HS-5 (cell line): ENCODE measurements at regions not wholly inside any gene's neighbourhood (a gene's known extent, or its start where the extent isn't known, plus 50 kb on each side); places are given as distances from the start of the nearest gene placed in this dataset.

Source experiments
- DNase-seq: peaks from one replicate; pipeline ENCODE4 v3.0.0-alpha.2; 2012; ENCODE audit warnings: low read depth

GRCh38 chr9:97747201-97747965, 50.2 kb upstream of the XPA start:
- no peak for DNase-seq

DNA sequence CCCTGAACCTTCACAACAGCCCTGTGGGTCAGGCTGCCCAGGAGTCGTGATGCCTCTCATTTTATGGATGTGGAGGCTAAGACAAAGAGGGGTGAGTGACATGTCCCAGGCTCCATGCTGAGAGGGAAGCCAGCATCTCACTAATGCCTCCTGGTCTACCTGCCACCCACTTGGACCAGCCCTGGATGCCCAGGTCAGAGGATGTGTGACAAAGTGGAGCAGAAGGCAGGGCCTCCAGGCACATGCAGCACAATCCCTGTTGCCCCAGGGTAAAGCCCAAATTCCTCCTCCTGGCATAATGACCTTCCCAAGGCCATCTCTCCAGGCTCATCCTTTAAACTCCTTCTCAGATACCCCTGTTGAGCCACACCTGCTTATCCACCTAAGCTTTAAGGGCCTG, 51.4 kb upstream of the XPA start:
- no peak for DNase-seq

DNA sequence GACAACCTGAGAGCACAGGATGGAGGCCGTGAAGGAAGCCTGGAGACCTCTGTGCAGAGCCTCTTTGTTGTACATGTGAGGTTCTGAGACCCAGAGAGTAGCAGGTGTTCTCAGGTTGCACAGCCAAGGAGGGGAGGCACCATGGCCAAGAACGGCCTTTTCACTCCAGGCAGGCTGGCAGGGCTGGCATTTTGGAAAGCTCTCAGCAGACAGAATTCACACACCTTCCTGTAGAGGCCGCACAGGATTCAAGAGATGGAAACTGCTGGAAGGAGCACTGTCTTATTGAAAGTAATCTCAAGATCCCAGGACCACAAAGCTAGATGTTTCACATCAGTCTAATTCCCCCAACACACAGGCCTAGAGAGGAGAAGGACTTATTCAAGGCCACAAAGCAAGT, 52.8 kb upstream of the XPA start:
- DNase-seq, result no peak

- no peak for DNase-seq
These were observed 54.4 kb upstream of the XPA start for GRCh38 chr9:97751531-97751930.

GRCh38 chr9:97752274-97752673, 55.1 kb upstream of the XPA start:
- DNase-seq, result no peak

GRCh38 chr9:97753364-97753763, 56.2 kb upstream of the XPA start:
- DNase-seq, result no peak

GRCh38 chr9:97753975-97754374, 56.8 kb upstream of the XPA start:
- no peak for DNase-seq

- DNase-seq, result no peak
These were observed 58.6 kb upstream of the XPA start for GRCh38 chr9:97755618-97756267.

DNA sequence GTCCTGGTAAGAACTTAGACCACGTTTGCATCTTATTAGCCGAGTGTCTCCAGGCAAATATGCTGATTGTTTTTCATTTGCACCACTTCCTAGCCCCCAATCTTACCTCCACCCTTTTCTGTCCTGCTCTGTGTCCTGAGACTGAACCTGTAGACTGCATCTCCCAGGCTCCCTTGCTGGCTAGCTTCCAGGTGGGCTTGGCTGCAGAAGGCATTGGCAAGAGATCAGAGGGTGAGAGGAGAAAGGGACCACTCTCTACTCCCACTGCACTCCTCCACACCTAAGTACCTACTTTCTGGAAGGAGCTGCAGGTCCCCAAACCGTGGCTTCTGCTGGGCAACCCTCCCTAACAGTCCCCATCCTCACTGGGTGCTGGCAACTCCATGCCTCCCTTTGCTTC, 59.9 kb upstream of the XPA start:
- no peak for DNase-seq

GRCh38 chr9:97758334-97758916, 61.3 kb upstream of the XPA start:
- DNase-seq, result no peak

GRCh38 chr9:97759581-97760288, 62.6 kb upstream of the XPA start:
- DNase-seq, result no peak

- DNase-seq, result no peak
These were observed 64.0 kb upstream of the XPA start for GRCh38 chr9:97761056-97761598.

- DNase-seq, result no peak
These were observed 64.7 kb upstream of the XPA start for GRCh38 chr9:97761879-97762278.

GRCh38 chr9:97763874-97764273, 66.7 kb upstream of the XPA start:
- DNase-seq, result no peak

GRCh38 chr9:97766092-97766491, 69.0 kb upstream of the XPA start:
- peak; percentile 74 for DNase-seq

DNA sequence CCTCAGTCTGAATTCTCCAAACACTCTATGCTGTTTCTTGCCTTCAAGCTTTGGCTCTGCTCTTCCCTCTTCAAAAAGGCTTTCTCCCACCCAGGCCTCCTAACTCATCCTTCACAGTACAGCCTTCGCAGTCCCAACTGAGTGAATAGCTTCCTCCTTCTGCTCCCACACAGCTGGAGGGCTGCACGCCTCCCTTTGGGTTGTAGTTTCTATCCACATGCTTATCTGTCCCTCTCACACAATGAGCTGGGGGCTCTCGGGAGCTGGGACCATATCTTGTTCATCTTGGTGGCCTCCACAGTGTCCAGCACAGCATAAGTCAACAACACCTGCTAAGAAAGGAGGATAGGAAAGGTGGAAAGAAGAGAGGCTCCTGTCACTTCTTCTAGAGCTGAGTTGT, 69.5 kb upstream of the XPA start:
- no peak for DNase-seq

GRCh38 chr9:97767891-97768290, 70.8 kb upstream of the XPA start:
- peak; percentile 46 for DNase-seq

- DNase-seq, result peak; percentile 92
These were observed 71.6 kb upstream of the XPA start for GRCh38 chr9:97768746-97769145.

- no peak for DNase-seq
These were observed 72.1 kb upstream of the XPA start for GRCh38 chr9:97769208-97769607.

DNA sequence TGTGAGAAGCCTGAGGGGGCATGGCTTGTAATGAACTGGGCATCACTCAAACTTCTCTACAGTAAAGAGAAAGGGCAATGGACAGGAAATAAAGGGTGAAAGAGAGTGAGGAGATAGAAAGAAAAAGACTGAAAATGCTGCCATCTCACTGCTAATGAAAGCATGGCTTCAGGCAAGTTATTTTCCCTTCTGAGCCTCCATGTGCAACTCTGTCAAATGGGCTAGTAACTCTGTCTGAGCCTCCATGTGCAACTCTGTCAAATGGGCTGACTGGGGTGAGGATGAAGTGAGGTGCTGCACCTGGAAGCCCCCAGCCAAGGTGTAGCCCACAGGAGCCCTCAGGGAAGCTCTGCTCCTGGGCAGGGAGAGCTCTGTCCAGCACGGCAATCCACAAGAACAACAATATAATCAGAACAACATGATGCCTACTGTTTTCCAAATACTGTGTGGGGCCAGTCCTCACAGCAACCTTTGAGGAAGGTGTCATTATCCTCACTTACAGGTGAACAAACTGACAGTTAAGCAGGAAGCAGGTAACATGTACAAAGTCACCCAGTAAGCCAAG, 73.8 kb upstream of the XPA start:
- no peak for DNase-seq

DNA sequence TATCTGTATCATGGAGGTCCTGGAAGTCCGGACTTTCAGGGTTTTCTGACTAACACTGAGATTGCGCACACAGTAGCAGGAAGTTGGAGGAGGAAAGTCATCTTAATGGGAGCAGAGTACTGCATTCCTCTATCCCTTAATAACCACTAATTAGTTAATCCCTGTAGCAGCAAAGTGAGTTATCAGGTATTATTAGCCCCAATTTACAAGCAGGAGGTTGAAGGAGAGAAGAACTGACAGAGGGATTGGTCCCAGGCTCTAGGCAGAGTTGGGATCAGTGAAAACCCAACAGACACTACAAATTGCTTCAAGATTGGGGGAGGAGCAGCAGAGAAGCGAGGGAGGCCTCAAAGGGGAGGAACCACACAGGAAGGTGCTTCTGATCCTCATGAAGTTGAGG, 74.5 kb upstream of the XPA start:
- no peak for DNase-seq

DNA sequence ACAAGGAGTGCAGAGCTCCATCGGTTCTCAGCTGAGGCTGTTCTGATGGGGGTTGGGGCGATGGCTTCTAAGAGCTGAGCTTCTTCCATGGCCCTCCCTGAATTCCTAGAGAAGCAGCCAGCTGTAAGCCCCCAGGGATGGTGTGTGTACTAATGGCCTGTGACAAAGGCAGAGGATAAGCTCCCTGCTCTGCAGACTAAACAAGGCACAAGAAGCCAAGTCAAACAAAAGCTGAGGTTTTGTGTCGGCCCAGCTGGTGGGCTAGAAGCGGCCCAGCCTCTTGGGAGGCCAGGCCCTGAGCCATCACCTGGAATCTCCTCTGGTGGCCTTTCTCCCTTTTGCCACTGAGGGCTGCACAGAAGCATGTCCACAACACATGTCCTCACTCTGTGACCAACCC, 75.0 kb upstream of the XPA start:
- no peak for DNase-seq
